Stimulated activated naive B cell treated with anti-CD40 and anti-IgM and Interleukin-4, amounts not matched to agents 10 μg/mL and 1 μg/mL and 100 μg/mL, for 72 hours (primary cell): ENCODE measurements at regions not wholly inside any gene's neighbourhood (a gene's known extent, or its start where the extent isn't known, plus 50 kb on each side); places are given as distances from the start of the nearest gene placed in this dataset.
"Not testable (repeated sequence)": the region's sequence is repeated elsewhere in the genome, so short reads cannot be mapped to it uniquely, and the experiment has no call there.

Experiments
- ATAC-seq, 2 donors: fragments of 150-1000 bp; cut with Tn5 transposase; replicated peaks; 2 replicates each; pipeline ENCODE4 v1.10.0; 2021; ENCODE audit warnings: moderate library complexity in 1 of 2
- DNase-seq: peaks from one replicate; pipeline ENCODE4 v3.0.0; 2021
- H3K27ac Mint-ChIP-seq: one replicate; pipeline ENCODE4 v1.8.0; 2022; ENCODE audit warnings: mild to moderate bottlenecking, mixed read lengths
- H3K27me3 Mint-ChIP-seq, 2 donors: one replicate each; pipeline ENCODE4 v1.8.0; 2022; ENCODE audit warnings: mixed read lengths in 2 of 2
- H3K36me3 Mint-ChIP-seq, 2 donors: one replicate each; pipeline ENCODE4 v1.8.0; 2022; ENCODE audit warnings: mixed read lengths in 2 of 2, mild to moderate bottlenecking in 1 of 2
- H3K4me1 Mint-ChIP-seq, 2 donors: one replicate each; pipeline ENCODE4 v1.8.0; 2022; ENCODE audit warnings: mixed read lengths in 2 of 2, mild to moderate bottlenecking in 1 of 2
- H3K4me3 Mint-ChIP-seq, 2 donors: one replicate each; pipeline ENCODE4 v1.8.0; 2022; ENCODE audit warnings: mild to moderate bottlenecking in 2 of 2, mixed read lengths in 2 of 2, moderate library complexity in 1 of 2
- H3K9me3 Mint-ChIP-seq, 2 donors: one replicate each; pipeline ENCODE4 v1.8.0; 2022; ENCODE audit warnings: mixed read lengths in 2 of 2, mild to moderate bottlenecking in 1 of 2

GRCh38 chr19:28611227-28611914, 601.6 kb downstream of the UQCRFS1 start:
- H3K4me3 Mint-ChIP-seq, DNase-seq, H3K27me3 Mint-ChIP-seq, H3K4me1 Mint-ChIP-seq, H3K36me3 Mint-ChIP-seq, H3K27ac Mint-ChIP-seq, ATAC-seq: not testable (repeated sequence)
- H3K9me3 Mint-ChIP-seq, result peaks cover 27 to 29% of the 10 kb centered on the region in 2 donors

DNA sequence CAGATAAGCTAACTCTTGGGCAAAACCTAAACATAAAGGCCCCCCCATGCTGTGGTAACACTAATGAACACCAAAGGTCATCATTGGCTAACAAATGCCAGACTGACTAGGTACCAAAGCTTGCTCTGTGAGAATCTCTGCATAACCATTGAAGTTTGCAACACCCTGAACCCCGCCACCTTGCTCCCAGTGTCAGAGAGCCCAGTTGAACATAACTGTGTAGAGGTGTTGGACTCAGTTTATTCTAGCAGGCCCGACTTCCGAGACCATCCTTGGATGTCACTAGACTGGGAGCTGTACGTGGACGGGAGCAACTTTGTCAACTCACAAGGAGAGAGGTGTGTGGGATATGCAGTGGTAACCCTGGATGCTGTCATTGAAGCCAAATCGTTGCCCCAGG, 602.2 kb downstream of the UQCRFS1 start:
- Mint-ChIP-seq H3K27me3 (no peaks in the 10 kb centered on the region), H3K4me3 (no peak overlapping the region), H3K36me3 (peaks cover 3 to 6% of the 10 kb centered on the region in 2 donors), H3K27ac (no peak overlapping the region), H3K4me1 (no peaks in the 10 kb centered on the region), H3K9me3 (peaks cover 31 to 32% of the 10 kb centered on the region in 2 donors)
- DNase-seq (no peak), ATAC-seq (no peak)

GRCh38 chr19:28609944-28610343, 603.0 kb downstream of the UQCRFS1 start:
- H3K4me1 Mint-ChIP-seq, result no peaks in the 10 kb centered on the region
- DNase-seq (no peak), ATAC-seq (no peak)
- H3K36me3 Mint-ChIP-seq, result peaks cover 3 to 6% of the 10 kb centered on the region in 2 donors
- H3K4me3 Mint-ChIP-seq, result no peak overlapping the region
- no peak overlapping the region for H3K27ac Mint-ChIP-seq
- no peaks in the 10 kb centered on the region for H3K27me3 Mint-ChIP-seq
- peaks cover 23 to 26% of the 10 kb centered on the region in 2 donors for H3K9me3 Mint-ChIP-seq

DNA sequence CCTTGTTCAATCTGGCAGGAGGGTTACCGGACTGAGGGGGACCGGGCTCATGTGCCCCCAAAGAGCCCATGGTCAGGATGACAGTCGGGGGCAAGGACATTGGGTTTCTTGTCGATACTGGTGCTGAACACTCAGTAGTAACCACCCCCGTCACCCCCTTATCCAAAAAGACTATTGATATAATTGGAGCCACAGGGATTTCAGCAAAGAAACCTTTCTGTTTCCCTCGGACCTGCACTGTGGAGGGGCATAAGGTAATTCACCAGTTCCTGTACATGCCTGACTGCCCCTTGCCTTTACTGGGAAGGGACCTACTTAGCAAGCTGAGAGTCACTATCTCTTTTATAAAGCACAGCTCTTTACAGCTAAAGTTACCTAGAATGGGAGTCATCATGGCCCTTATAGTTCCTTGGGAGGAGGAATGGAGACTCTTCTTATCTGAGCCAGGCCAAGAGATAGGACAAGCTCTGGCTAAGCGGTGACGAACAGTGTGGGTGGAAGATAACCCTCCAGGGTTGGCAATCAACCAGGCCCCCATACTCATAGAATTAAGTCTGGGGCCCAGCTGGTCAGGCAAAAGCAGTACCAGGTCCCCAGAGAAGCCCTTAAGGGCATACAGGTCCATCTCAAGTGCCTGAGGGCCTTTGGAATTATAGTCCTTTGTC, 603.7 kb downstream of the UQCRFS1 start:
- peaks cover 3 to 6% of the 10 kb centered on the region in 2 donors for H3K36me3 Mint-ChIP-seq
- DNase-seq (no peak), ATAC-seq (no peak)
- H3K4me1 Mint-ChIP-seq, result peaks cover 0 to 3% of the 10 kb centered on the region in 2 donors
- no peaks in the 10 kb centered on the region for H3K27me3 Mint-ChIP-seq
- H3K27ac Mint-ChIP-seq, result no peak overlapping the region
- H3K9me3 Mint-ChIP-seq, result peaks cover 18 to 22% of the 10 kb centered on the region in 2 donors
- H3K4me3 Mint-ChIP-seq, result no peak overlapping the region

- no peak for ATAC-seq
- Mint-ChIP-seq H3K27ac (no peak overlapping the region), H3K36me3 (peaks cover 3 to 6% of the 10 kb centered on the region in 2 donors), H3K27me3 (no peaks in the 10 kb centered on the region), H3K4me1 (peaks cover 2 to 13% of the 10 kb centered on the region in 2 donors), H3K4me3 (no peak overlapping the region), H3K9me3 (peaks cover 14 to 20% of the 10 kb centered on the region in 2 donors)
- DNase-seq, result no peak
These were observed 604.7 kb downstream of the UQCRFS1 start for GRCh38 chr19:28608292-28608691.

DNA sequence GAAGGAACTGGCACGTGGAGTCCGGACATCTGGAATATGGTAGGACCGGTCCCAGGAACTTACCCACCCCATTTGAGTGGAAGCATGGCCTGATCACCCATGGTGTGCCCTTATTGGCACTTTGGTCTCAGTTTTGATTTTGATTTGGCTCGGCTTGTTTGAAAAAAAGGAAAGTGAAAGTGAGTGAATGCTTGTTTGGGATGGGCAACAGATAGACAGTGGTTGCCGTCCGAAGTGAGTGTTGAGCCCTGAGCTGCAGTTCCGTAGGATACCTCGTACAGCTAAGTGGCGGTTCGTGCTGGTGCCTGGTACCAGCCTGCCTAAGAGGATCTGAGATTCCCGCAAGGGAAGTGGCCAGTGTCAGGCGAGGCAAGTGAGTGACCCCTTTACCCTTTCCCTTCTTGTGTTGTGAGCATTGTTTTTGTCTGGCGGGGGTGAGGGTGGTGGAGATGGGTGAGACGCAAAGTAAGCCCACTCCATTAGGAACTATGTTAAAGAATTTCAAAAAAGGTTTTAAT, 605.8 kb downstream of the UQCRFS1 start:
- DNase-seq (no peak), ATAC-seq (no peak)
- Mint-ChIP-seq H3K27me3 (no peaks in the 10 kb centered on the region), H3K9me3 (peaks cover 14 to 20% of the 10 kb centered on the region in 2 donors), H3K4me1 (peaks cover 2 to 15% of the 10 kb centered on the region in 2 donors), H3K36me3 (peaks cover 3 to 6% of the 10 kb centered on the region in 2 donors), H3K27ac (no peak overlapping the region), H3K4me3 (no peak overlapping the region)

DNA sequence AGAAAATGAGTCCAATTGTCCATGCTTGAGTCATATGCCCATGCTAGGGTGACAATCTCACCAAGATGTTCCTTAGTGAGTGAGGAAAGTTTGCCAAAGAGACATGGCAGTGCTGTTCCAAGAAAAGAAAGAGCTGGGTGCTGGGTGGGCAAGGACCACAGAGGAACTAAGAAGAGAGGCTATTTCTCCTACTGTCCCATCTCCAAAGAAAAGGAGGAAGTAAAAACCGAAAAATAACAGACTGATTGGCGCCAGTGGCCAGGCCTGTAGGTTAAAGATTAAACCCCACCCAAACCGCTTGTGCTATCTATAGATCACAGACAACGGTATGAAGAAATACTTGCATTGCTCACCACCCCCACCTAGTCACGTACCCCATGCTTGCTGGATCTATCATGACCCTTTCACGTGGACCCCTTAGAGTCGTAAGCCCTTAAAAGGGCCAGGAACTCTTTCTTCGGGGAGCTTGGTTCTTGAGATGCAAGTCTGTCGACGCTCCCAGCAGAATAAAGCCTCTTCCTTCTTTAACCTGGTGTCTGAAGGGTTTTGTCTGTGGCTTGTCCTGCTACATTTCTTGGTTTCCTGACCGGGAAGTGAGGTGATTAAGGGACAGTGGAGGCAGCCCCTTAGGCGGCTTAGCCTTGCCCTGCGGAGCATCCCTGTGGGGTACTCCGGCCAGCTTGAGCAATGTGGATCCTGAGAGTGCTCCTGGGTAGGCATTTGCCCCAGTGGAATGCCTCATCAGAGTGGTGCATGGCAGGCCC, 606.5 kb downstream of the UQCRFS1 start:
- Mint-ChIP-seq H3K4me1 (peaks cover 2 to 15% of the 10 kb centered on the region in 2 donors), H3K36me3 (peaks cover 3 to 6% of the 10 kb centered on the region in 2 donors), H3K9me3 (peaks cover 14 to 20% of the 10 kb centered on the region in 2 donors), H3K27me3 (no peaks in the 10 kb centered on the region), H3K4me3 (no peak overlapping the region), H3K27ac (no peak overlapping the region)
- no peak for DNase-seq
- no peak for ATAC-seq

GRCh38 chr19:28605501-28606268, 607.3 kb downstream of the UQCRFS1 start:
- no peak overlapping the region for H3K4me3 Mint-ChIP-seq
- H3K36me3 Mint-ChIP-seq, result peaks cover 3 to 6% of the 10 kb centered on the region in 2 donors
- H3K9me3 Mint-ChIP-seq, result peaks cover 14 to 20% of the 10 kb centered on the region in 2 donors
- peaks cover 2 to 15% of the 10 kb centered on the region in 2 donors for H3K4me1 Mint-ChIP-seq
- no peak for ATAC-seq
- DNase-seq, result no peak
- no peak overlapping the region for H3K27ac Mint-ChIP-seq
- H3K27me3 Mint-ChIP-seq, result no peaks in the 10 kb centered on the region

DNA sequence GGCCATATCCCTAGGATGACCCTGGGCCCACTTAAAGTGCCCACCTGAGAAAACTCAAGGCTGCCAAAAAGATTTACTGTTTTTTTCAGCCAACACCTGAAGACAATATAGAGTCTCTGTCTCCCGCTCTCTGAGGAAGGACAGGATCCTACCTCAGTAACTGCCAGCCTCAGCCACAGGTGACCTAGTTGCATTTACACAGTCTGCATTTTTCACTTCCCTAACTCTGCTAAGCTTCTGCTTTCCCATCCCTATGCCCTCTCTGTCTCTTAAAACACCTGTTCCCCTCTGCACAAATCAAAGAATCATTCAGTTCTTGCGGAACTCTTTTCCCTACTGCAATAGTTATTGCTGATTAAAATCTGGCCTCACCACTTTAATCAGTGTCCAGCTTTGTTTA, 609.5 kb downstream of the UQCRFS1 start:
- peaks cover 3 to 7% of the 10 kb centered on the region in 2 donors for H3K36me3 Mint-ChIP-seq
- no peak for DNase-seq
- peak; percentile 83 to 94 for ATAC-seq
- H3K4me1 Mint-ChIP-seq, result peaks cover 2 to 15% of the 10 kb centered on the region in 2 donors
- no peak overlapping the region for H3K4me3 Mint-ChIP-seq
- H3K9me3 Mint-ChIP-seq, result peaks cover 14 to 20% of the 10 kb centered on the region in 2 donors
- H3K27ac Mint-ChIP-seq, result no peak overlapping the region
- H3K27me3 Mint-ChIP-seq, result peaks cover 0 to 10% of the 10 kb centered on the region in 2 donors

DNA sequence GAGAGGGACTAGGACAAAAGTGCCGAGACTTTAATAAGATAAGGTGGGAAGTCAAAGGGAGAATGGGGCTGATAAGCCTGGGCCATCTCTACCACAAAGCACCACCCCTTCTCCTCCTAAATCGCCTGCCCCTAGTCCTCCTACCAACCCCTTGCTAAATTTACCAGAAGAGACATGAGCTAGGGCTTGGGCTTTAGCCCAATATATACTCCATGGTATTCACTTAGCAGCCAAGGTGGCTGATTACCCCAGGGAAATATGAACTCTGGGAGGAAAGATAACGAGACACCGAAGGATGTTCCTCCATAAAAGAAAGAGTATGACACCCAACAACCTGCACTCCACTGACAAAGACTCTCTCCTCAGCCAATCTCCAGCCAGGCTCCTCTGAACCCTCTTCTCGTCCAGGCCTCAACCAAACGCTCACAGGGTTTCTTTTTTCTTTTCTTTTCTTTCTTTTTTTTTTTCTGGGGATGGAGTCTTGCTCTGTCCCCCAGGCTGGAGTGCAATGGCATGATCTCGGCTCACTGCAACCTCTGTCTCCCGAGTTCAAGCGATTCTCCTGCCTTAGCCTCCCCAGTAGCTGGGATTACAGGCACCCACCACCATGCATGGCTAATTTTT, 610.2 kb downstream of the UQCRFS1 start:
- ATAC-seq, result no peak
- Mint-ChIP-seq H3K9me3 (peaks cover 14 to 15% of the 10 kb centered on the region in 2 donors), H3K27ac (no peak overlapping the region), H3K4me1 (peaks cover 2 to 15% of the 10 kb centered on the region in 2 donors), H3K4me3 (no peak overlapping the region), H3K36me3 (peaks cover 3 to 4% of the 10 kb centered on the region in 2 donors), H3K27me3 (peaks cover 0 to 14% of the 10 kb centered on the region in 2 donors)
- DNase-seq, result no peak

- Mint-ChIP-seq H3K4me1 (peaks cover 2 to 15% of the 10 kb centered on the region in 2 donors), H3K27me3 (peaks cover 0 to 18% of the 10 kb centered on the region in 2 donors), H3K27ac (no peak overlapping the region), H3K4me3 (no peak overlapping the region), H3K36me3 (peaks cover 3 to 4% of the 10 kb centered on the region in 2 donors), H3K9me3 (peaks cover 8 to 9% of the 10 kb centered on the region in 2 donors)
- DNase-seq, result no peak
- no peak for ATAC-seq
These were observed 611.1 kb downstream of the UQCRFS1 start for GRCh38 chr19:28601723-28602440.

DNA sequence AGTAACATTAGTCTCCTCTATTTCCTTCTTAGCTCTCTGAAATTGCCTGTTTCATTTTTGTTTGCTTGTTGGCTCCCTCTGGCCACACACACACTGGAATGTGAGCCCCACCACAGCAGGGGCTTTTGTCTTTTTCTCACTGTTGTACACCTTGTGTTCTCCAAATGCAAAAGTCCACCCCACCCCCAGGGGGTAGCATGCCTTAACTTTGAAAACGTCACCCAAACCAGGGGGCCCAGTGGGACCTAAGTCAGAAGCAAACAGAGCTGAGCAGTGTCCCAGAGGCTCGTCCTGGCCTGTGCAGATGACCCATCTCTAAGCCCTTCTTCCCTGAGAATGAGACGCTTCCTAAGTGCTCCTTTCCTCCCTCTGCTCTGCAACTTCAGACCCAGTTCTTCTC, 614.1 kb downstream of the UQCRFS1 start:
- DNase-seq, result no peak
- Mint-ChIP-seq H3K4me3 (no peak overlapping the region), H3K27me3 (peaks cover 6 to 23% of the 10 kb centered on the region in 2 donors), H3K9me3 (no peaks in the 10 kb centered on the region), H3K36me3 (peaks cover 0 to 1% of the 10 kb centered on the region in 2 donors), H3K27ac (no peak overlapping the region), H3K4me1 (peaks cover 2 to 8% of the 10 kb centered on the region in 2 donors)
- no peak for ATAC-seq
